Liver (tissue), 8 donors: ENCODE measurements at regions not wholly inside any gene's neighbourhood (a gene's known extent, or its start where the extent isn't known, plus 50 kb on each side); places are given as distances from the start of the nearest gene placed in this dataset.

Source experiments
- DNase-seq: peaks from one replicate; pipeline ENCODE4 v3.0.0-alpha.2; 2017; ENCODE audit warnings: low spot score
- H3K27ac ChIP-seq, 2 donors: one replicate each; pipeline ENCODE4 v1.7.0; 2013; ENCODE audit warnings: inconsistent platforms in 2 of 2, low read length in 2 of 2, control low read depth in 1 of 2, low read depth in 1 of 2, mild to moderate bottlenecking in 1 of 2
- H3K27me3 ChIP-seq, 4 donors: one replicate each; pipeline versions ENCODE4 v1.6.1 to v1.7.0; 2013; ENCODE audit warnings: low read length in 3 of 4, inconsistent platforms in 1 of 4, mild to moderate bottlenecking in 1 of 4, moderate library complexity in 1 of 4; ENCODE audit not compliant: control insufficient read depth in 4 of 4, insufficient read depth in 4 of 4
- H3K36me3 ChIP-seq, 4 donors: one replicate each; pipeline versions ENCODE4 v1.6.1 to v1.7.0; 2013; ENCODE audit warnings: low read length in 3 of 4, mild to moderate bottlenecking in 3 of 4, low read depth in 1 of 4, moderate library complexity in 1 of 4; ENCODE audit not compliant: control insufficient read depth in 4 of 4, insufficient read depth in 3 of 4
- H3K4me1 ChIP-seq, 4 donors: one replicate each; pipeline versions ENCODE4 v1.6.1 to v1.7.0; 2013; ENCODE audit warnings: low read length in 3 of 4, mild to moderate bottlenecking in 3 of 4, moderate library complexity in 1 of 4; ENCODE audit not compliant: control insufficient read depth in 4 of 4, insufficient read depth in 4 of 4
- H3K4me3 ChIP-seq, 3 donors: one replicate each; pipeline versions ENCODE4 v1.6.1 to v1.7.0; 2013; ENCODE audit warnings: low read length in 3 of 3, control low read depth in 1 of 3, low read depth in 1 of 3, mild to moderate bottlenecking in 1 of 3
- H3K9ac ChIP-seq, 2 donors: one replicate each; pipeline ENCODE4 v1.7.0; 2013; ENCODE audit warnings: low read length in 2 of 2, mild to moderate bottlenecking in 2 of 2, moderate library complexity in 2 of 2, control low read depth in 1 of 2, low read depth in 1 of 2
- H3K9me3 ChIP-seq, 4 donors: one replicate each; pipeline versions ENCODE4 v1.6.1 to v1.7.0; 2013; ENCODE audit warnings: low read length in 3 of 4; ENCODE audit not compliant: control insufficient read depth in 4 of 4
- EGR1 ChIP-seq, 2 donors: IDR thresholded peaks; 2 replicates each; pipeline ENCODE4 v1.6.1; 2016 to 2018; ENCODE audit warnings: antibody characterized with exemption in 2 of 2, low read depth in 2 of 2
- FOXA2 ChIP-seq: IDR thresholded peaks from 2 replicates; pipeline ENCODE4 v1.6.1; 2016; ENCODE audit warnings: antibody characterized with exemption
- JUND ChIP-seq, 2 donors: IDR thresholded peaks; 2 replicates each; pipeline ENCODE4 v1.6.1; 2016; ENCODE audit warnings: antibody characterized with exemption in 2 of 2
- NR2F2 ChIP-seq: IDR thresholded peaks from 2 replicates; pipeline ENCODE4 v1.6.1; 2016; ENCODE audit warnings: antibody characterized with exemption
- RAD21 ChIP-seq, 2 donors: IDR thresholded peaks; 2 replicates each; pipeline ENCODE4 v1.6.1; 2016; ENCODE audit warnings: antibody characterized with exemption in 2 of 2, mild to moderate bottlenecking in 2 of 2
- RXRA ChIP-seq, 2 donors: IDR thresholded peaks; 2 replicates each; pipeline ENCODE4 v1.6.1; 2017 to 2018; ENCODE audit warnings: antibody characterized with exemption in 2 of 2, mild to moderate bottlenecking in 1 of 2
- TAF1 ChIP-seq: conservative IDR thresholded peaks from 2 replicates; pipeline ENCODE4 v1.6.1; 2016; ENCODE audit warnings: antibody characterized with exemption, mild to moderate bottlenecking
- YY1 ChIP-seq: IDR thresholded peaks from 2 replicates; pipeline ENCODE4 v1.6.1; 2016; ENCODE audit warnings: antibody characterized with exemption, mild to moderate bottlenecking
- WGBS: extraction: QIAGEN DNeasy Blood & Tissue Kit; methylation state at CpG from one replicate; pipeline ENCODE4 v1.1.7; 2013; 5-methylcytosine and 5-hydroxymethylcytosine counted together
- TF ChIP-seq, protein P1 (sequence below): fragments of 150-350 bp; IDR thresholded peaks from 2 replicates; pipeline ENCODE4 v1.5.1; 2017; ENCODE audit warnings: improper control_type of control experiment, low read depth, low read length; ENCODE audit not compliant: missing input control
- TF ChIP-seq, protein P2 (sequence below): IDR thresholded peaks from 2 replicates; pipeline ENCODE4 v1.6.1; 2016; ENCODE audit warnings: antibody characterized with exemption
- donor health status: healthy.
- donor health status: healthy.
- donor health status: healthy.
- donor health status: healthy.
- donor health status: healthy.

DNA sequence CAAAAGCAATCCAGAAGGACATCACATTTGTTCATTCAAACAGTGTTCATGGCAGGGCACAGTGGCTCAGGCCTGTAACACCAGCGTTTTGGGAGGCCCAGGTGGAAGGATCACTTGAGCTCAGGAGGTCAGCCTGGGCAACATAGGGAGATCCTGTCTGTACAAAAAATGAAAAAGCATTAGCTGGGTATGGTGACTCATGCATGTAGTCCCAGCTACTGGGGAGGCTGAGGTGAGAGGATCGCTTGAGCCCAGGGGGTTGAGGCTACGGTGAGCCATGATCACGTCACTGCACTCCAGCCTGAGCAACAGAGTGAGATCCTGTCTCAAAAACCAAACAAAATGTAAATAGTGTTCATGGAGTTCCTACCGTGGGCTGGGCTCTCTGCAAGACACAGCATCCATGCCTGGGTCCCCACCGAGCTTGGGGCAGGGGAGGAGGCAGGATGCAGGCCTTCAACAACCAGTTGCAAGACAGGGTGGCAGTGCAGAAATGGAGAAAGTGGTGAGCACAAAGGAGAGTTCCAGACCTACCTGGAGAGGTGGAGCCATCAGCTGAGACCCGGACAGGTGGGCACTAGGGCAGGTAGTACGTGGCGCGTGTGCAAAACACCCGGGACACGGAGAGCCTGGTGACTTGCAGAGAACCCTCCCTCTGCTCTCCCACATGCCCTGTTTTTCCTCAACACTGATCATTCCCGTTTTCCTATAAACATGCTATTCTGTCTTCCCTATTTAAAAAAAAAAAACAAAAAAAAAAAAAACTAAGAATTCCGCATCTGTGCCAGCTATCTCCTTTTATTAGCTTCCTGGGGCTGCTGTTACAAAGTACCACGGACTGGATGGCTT, 138.9 kb downstream of the TOMM20 start:
- H3K4me1 ChIP-seq: peaks cover 8 to 19% (median 13%) of the 10 kb centered on the region in 4 donors
- H3K9me3 ChIP-seq: no peaks in the 10 kb centered on the region
- TF ChIP-seq RAD21 (IDR thresholded peaks at IDR 0.05) (no peak), FOXA2 (no peak), EGR1 (IDR thresholded peaks at IDR 0.05; ENCODE audit: low read depth in 2 of 2) (no peak)
- TF ChIP-seq, protein P1, sequence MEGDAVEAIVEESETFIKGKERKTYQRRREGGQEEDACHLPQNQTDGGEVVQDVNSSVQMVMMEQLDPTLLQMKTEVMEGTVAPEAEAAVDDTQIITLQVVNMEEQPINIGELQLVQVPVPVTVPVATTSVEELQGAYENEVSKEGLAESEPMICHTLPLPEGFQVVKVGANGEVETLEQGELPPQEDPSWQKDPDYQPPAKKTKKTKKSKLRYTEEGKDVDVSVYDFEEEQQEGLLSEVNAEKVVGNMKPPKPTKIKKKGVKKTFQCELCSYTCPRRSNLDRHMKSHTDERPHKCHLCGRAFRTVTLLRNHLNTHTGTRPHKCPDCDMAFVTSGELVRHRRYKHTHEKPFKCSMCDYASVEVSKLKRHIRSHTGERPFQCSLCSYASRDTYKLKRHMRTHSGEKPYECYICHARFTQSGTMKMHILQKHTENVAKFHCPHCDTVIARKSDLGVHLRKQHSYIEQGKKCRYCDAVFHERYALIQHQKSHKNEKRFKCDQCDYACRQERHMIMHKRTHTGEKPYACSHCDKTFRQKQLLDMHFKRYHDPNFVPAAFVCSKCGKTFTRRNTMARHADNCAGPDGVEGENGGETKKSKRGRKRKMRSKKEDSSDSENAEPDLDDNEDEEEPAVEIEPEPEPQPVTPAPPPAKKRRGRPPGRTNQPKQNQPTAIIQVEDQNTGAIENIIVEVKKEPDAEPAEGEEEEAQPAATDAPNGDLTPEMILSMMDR: no peak
- no peaks in the 10 kb centered on the region for H3K36me3 ChIP-seq
- DNase-seq: no peak
- H3K9ac ChIP-seq: no peak overlapping the region
- no peaks in the 10 kb centered on the region for H3K27me3 ChIP-seq
- no peak overlapping the region for H3K27ac ChIP-seq
- H3K4me3 ChIP-seq: no peak overlapping the region
- WGBS: 93% methylated on average over 15 of the region's 15 CpGs

DNA sequence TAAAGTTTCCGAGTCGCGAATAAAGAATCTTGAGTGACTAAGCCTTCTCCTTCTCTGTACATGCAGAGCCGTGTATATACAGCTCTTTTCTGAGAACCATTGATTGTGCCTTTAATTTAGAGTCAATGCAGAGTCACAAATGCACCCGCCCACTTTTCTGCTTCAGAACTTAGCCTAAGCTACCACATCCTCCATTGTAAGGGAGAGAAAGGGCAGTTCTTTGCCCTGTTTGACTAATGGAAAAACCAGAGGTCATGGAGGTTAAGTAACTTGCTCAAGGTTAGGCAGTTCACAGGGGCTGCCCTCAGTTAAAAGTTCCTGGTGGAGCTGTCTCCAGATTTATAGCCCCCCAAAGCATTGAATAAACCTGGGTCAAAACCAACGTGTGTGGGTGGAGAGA, 139.6 kb downstream of the TOMM20 start:
- peaks cover 8 to 19% (median 13%) of the 10 kb centered on the region in 4 donors for H3K4me1 ChIP-seq
- WGBS: 96% methylated on average over 6 of the region's 6 CpGs

DNA sequence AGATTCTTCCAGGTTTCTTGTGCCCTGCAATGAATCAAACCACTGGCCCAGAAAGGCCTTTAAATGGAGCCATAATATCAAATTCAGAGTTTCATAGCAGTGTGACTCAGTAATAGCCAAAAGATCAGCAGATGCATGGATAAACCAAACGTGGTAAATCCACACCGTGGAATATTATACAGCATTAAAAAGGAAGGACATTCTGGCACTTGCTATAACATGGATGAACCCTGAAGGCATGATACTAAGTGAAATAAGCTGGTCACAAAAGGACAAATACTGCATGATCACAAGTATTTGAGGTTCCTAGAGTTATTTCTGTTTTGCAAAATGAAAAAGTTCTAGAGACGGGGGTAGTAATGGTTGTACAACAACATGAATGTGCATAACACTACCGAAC, 140.1 kb downstream of the TOMM20 start:
- H3K4me1 ChIP-seq: peaks cover 8 to 19% (median 13%) of the 10 kb centered on the region in 4 donors

More for the DNA sequence above, 139.6 kb downstream of the TOMM20 start:
- H3K4me3 ChIP-seq: no peak overlapping the region
- TF ChIP-seq TAF1: no peak
- peak; percentile 37 for TF ChIP-seq NR2F2
- no peak overlapping the region for H3K9ac ChIP-seq
- H3K9me3 ChIP-seq: no peaks in the 10 kb centered on the region
- no peaks in the 10 kb centered on the region for H3K36me3 ChIP-seq
- H3K27ac ChIP-seq: no peak overlapping the region
- no peak for DNase-seq
- no peaks in the 10 kb centered on the region for H3K27me3 ChIP-seq

More for the DNA sequence above, 140.1 kb downstream of the TOMM20 start:
- Histone ChIP-seq H3K4me3 (no peak overlapping the region), H3K27ac (peak overlapping the region; percentile 91 to 95), H3K9ac (no peak overlapping the region), H3K27me3 (no peaks in the 10 kb centered on the region), H3K36me3 (no peaks in the 10 kb centered on the region), H3K9me3 (no peaks in the 10 kb centered on the region)
- WGBS: 95% methylated on average over 4 of the region's 4 CpGs
- DNase-seq: no peak
- TF ChIP-seq TAF1 (no peak), NR2F2 (no peak), RXRA (IDR thresholded peaks at IDR 0.05) (no peak), EGR1 (IDR thresholded peaks at IDR 0.05; ENCODE audit: low read depth in 2 of 2) (no peak), YY1 (no peak), JUND (IDR thresholded peaks at IDR 0.05) (no peak)
- TF ChIP-seq, protein P2, sequence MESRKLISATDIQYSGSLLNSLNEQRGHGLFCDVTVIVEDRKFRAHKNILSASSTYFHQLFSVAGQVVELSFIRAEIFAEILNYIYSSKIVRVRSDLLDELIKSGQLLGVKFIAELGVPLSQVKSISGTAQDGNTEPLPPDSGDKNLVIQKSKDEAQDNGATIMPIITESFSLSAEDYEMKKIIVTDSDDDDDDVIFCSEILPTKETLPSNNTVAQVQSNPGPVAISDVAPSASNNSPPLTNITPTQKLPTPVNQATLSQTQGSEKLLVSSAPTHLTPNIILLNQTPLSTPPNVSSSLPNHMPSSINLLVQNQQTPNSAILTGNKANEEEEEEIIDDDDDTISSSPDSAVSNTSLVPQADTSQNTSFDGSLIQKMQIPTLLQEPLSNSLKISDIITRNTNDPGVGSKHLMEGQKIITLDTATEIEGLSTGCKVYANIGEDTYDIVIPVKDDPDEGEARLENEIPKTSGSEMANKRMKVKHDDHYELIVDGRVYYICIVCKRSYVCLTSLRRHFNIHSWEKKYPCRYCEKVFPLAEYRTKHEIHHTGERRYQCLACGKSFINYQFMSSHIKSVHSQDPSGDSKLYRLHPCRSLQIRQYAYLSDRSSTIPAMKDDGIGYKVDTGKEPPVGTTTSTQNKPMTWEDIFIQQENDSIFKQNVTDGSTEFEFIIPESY: no peak
